ENCODE measurements at regions not wholly inside any gene's neighbourhood (a gene's known extent, or its start where the extent isn't known, plus 50 kb on each side); places are given as distances from the start of the nearest gene placed in this dataset.

GRCh38 chr1:70517444-70517843 lies 106.4 kb downstream of the CTH start:
- Histone ChIP-seq H4K20me1 (replicated peaks in 1 of 2; ENCODE audit: control insufficient read depth in 1 of 2, insufficient read depth in 2 of 2, low read length in 2 of 2) (no peaks in the 10 kb centered on the region), H2BK5ac (ENCODE audit: low read depth, low read length) (no peak overlapping the region), H3K27ac (ENCODE audit: low read depth, low read length) (no peak overlapping the region), H3K36me3 (ENCODE audit: control insufficient read depth in 2 of 4, insufficient read depth in 4 of 4, low read length in 3 of 4) (no peaks in the 10 kb centered on the region), H4K8ac (ENCODE audit: extremely low read depth, insufficient read depth, low read length) (no peak overlapping the region), H3K23me2 (ENCODE audit: low read depth, low read length) (no peaks in the 10 kb centered on the region), H2BK120ac (replicated peaks; ENCODE audit: low read depth, low read length) (no peak overlapping the region), H2AFZ (ENCODE audit: low read length) (peak overlapping the region; percentile 35; the same call in 1 of the 2 replicates), H3K79me1 (ENCODE audit: low read depth, low read length) (no peaks in the 10 kb centered on the region), H3K18ac (ENCODE audit: extremely low read depth, low read length) (no peak overlapping the region), H3K4ac (replicated peaks; ENCODE audit: insufficient read length, low read depth, low read length) (no peak overlapping the region), H2AK5ac (ENCODE audit: low read depth, low read length) (no peak overlapping the region), H3K4me3 (ENCODE audit: extremely low read depth in 1 of 4, insufficient read depth in 2 of 4, low read depth in 3 of 4, low read length in 4 of 4) (no peak overlapping the region), H3K14ac (ENCODE audit: insufficient read length) (no peak overlapping the region), H4K5ac (ENCODE audit: insufficient read length, low read depth, low read length) (no peak overlapping the region), H3K4me1 (replicated peaks in 1 of 4; ENCODE audit: control insufficient read depth in 3 of 4, insufficient read depth in 4 of 4, low read length in 3 of 4) (no peaks in the 10 kb centered on the region), H3K9ac (replicated peaks in 1 of 4; ENCODE audit: extremely low read depth in 1 of 4, low read depth in 3 of 4, low read length in 3 of 4) (no peak overlapping the region), H2BK15ac (ENCODE audit: low read length) (no peak overlapping the region), H3K79me2 (ENCODE audit: control insufficient read depth in 1 of 2, insufficient read depth in 2 of 2, low read length in 2 of 2) (no peaks in the 10 kb centered on the region), H3K56ac (replicated peaks; ENCODE audit: insufficient read length, low read depth, low read length) (no peak overlapping the region), H3K23ac (ENCODE audit: insufficient read length) (no peak overlapping the region), H3K27me3 (replicated peaks in 1 of 4; ENCODE audit: control insufficient read depth in 3 of 4, extremely low read depth in 1 of 4, insufficient read depth in 3 of 4, low read length in 3 of 4) (no peaks in the 10 kb centered on the region), H4K91ac (replicated peaks; ENCODE audit: insufficient read length, low read length) (no peak overlapping the region), H2BK20ac (ENCODE audit: low read length) (no peak overlapping the region), H2BK12ac (ENCODE audit: low read depth, low read length) (no peak overlapping the region), H3K4me2 (ENCODE audit: insufficient read depth in 1 of 2, low read depth in 2 of 2, low read length in 2 of 2) (no peak overlapping the region), H3K9me3 (ENCODE audit: insufficient read depth in 2 of 2, low read depth in 1 of 2, low read length in 1 of 2) (no peaks in the 10 kb centered on the region)
- WGBS, 2 experiments (ENCODE audit: extremely low coverage in 1 of 2, insufficient coverage in 1 of 2, insufficient read length in 1 of 2, insufficient replicate concordance in 2 of 2, low coverage in 1 of 2, low lambda C conversion rate in 2 of 2, missing lambda C conversion rate in 1 of 2) = 92% methylated on average over 2 of the region's 2 CpGs; no CpG with 5 or more reads in 1 of the 2 experiments
- TF ChIP-seq RNF2 (IDR thresholded peaks at IDR 0.05; ENCODE audit: borderline replicate concordance, low read depth, low read length, missing control alignments, poor library complexity, severe bottlenecking) (no peak), BCL11A (IDR thresholded peaks at IDR 0.05; ENCODE audit: low read depth in 2 of 2, low read length in 2 of 2) (no peak), KDM5A (IDR thresholded peaks at IDR 0.05; ENCODE audit: low read length) (no peak), POU5F1 (IDR thresholded peaks at IDR 0.05; ENCODE audit: low read depth, low read length) (no peak), MAFK (IDR thresholded peaks at IDR 0.05; ENCODE audit: low read depth, low read length) (no peak), NRF1 (IDR thresholded peaks at IDR 0.05; ENCODE audit: low read depth, low read length) (no peak), SRF (IDR thresholded peaks at IDR 0.05; ENCODE audit: low read depth, low read length) (no peak), RBBP5 (IDR thresholded peaks at IDR 0.05; ENCODE audit: borderline replicate concordance, low read depth, low read length) (no peak), SIN3A (conservative IDR thresholded peaks at IDR 0.05 in 1 of 2, IDR thresholded peaks at IDR 0.05 in 1 of 2; ENCODE audit: low read depth in 1 of 2, low read length in 2 of 2) (no peak), SIX5 (IDR thresholded peaks at IDR 0.05; ENCODE audit: low read depth, low read length) (no peak), GABPA (IDR thresholded peaks at IDR 0.05; ENCODE audit: borderline replicate concordance, insufficient read depth, low read length) (no peak), EP300 (IDR thresholded peaks at IDR 0.05; ENCODE audit: borderline replicate concordance in 1 of 2, low read depth in 2 of 2, low read length in 2 of 2) (no peak), SP2 (IDR thresholded peaks at IDR 0.05; ENCODE audit: low read length) (no peak)
- FAIRE-seq (no peak), DNase-seq (ENCODE audit: low read depth in 1 of 2, low spot score in 2 of 2) (no peak)
- POLR2A ChIA-PET (ENCODE audit: partially characterized antibody) = no interaction called here
- CTCF ChIA-PET (ENCODE audit: partially characterized antibody) = interaction anchor here (1.4 to 2.5 kb wide), 2 partner anchors 10 to 532 kb away, joined by 3 to 9 read pairs; no protein-coding TSS in a partner anchor
